ENCODE measurements at regions not wholly inside any gene's neighbourhood (a gene's known extent, or its start where the extent isn't known, plus 50 kb on each side); places are given as distances from the start of the nearest gene placed in this dataset.
A peak's percentile ranks its signal among the peaks of the same experiment; 100 is the strongest.
"Not testable (repeated sequence)": the region's sequence is repeated elsewhere in the genome, so short reads cannot be mapped to it uniquely, and the experiment has no call there.

GRCh38 chr11:82533628-82534327 lies 199.9 kb downstream of the FAM181B start:
- no peak for DNase-seq (ENCODE audit: low spot score)

GRCh38 chr11:82529936-82530335 lies 203.7 kb downstream of the FAM181B start:
- DNase-seq (ENCODE audit: low spot score), result no peak

DNA sequence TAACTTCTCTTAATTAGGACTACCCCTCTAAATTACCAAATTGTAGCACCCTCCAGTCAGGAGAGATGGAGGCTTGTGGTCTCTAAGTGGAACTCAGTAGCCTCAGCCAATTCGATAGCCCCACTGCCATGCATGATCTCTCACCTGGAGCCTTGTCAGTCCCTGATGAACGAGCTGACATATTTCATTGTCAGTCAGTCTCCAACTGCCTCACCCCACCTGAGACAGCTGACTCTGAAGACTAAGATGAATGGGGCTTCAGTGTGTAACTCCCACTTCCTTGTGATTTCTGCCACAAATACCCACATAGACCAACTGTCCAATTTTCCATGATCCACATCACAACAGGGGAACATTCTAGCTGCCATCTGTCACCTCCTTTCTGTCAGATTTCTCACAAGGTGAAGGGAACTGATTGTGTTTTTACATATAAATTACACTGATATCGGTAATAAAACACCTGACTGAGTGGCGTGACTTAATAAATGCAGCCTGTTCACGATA lies 206.5 kb downstream of the FAM181B start:
- no peak for DNase-seq (ENCODE audit: low spot score)

DNA sequence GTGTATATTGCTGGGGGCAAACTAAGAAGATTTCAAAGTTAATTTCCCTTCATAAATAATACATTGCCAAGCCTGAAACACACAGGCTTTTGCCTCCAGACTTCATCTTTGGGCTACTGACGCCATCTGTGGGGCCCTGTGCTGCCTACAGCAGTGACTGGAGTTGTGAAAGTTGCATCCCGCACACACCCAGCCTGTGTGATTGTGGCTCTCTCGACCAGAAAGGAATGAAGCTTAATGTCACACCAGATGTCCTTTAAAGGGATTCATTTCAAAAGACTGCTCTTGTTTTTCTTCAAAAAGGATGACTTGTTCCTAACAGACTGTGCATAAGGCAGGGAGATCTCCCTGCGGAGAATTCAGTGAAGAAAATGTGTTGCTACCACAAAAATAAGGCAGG lies 210.5 kb downstream of the FAM181B start:
- DNase-seq (ENCODE audit: low spot score), result no peak

GRCh38 chr11:82521427-82521826 lies 212.2 kb downstream of the FAM181B start:
- no peak for DNase-seq (ENCODE audit: low spot score)

- no peak for DNase-seq (ENCODE audit: low spot score)
Measured at GRCh38 chr11:82507288-82507687, 226.4 kb downstream of the FAM181B start.

- no peak for DNase-seq (ENCODE audit: low spot score)
Measured at GRCh38 chr11:82505379-82505778, 228.3 kb downstream of the FAM181B start.

DNA sequence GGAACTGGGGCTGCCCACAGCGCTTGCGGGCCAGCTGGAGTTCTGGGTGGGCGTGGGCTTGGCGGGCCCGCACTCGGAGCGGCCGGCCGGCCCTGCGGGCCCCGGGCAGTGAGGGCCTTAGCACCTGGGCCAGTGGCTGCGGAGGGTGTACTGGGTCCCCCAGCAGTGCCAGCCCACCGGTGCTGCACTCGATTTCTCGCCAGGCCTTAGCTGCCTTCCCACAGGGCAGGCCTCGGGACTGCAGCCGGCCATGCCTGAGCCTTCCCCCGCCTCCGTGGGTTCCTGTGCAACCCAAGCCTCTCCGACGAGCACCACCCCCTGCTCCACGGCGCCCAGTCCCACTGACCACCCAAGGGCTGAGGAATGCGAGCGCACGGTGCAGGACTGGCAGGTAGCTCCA lies 232.5 kb downstream of the FAM181B start:
- not testable (repeated sequence) for DNase-seq (ENCODE audit: low spot score)

DNA sequence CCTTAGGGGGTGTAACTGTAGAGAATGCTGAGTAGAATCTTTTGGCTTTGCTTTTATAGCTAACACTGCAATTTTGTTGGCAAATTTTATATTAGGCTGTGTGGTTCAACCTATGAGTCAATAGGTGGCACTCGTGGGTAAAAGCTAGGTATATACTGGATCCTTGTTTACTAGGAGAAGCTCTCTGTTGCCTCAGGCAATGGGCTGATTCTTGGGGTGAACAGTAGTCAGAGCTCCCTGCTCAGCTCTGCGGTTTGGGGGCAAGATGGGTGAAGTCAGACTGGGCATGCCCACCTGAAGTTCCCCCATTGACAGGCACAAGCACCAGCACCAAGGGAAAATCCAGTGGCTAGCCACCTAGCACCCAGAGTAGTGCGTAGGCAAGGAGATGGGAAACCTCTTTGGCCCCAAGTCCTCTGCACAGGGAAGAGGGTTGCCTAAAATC lies 238.7 kb downstream of the FAM181B start:
- no peak for DNase-seq (ENCODE audit: low spot score)

DNA sequence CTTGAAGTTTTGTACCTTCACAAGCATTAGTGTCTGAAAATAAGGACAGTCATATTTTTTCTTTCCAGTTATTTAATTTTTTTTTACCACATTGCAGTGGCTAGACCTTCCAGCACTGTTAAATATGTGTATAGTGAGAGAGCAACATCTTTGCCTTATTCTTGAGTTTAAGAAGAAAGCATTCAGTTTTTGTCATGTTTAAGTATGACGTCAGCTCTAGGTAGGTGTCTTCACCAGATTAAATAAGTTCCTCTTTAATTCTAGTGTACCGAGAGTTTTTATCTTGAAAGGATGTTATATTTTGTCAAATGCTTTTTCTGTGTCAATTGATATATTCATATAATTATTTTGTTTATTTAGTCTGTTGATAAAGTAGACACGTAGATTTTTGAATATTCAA lies 258.8 kb downstream of the FAM181B start:
- no peak for DNase-seq (ENCODE audit: low spot score)

- peak; percentile 0 for DNase-seq (ENCODE audit: low spot score)
Measured at GRCh38 chr11:82465481-82465880, 268.2 kb downstream of the FAM181B start.

DNA sequence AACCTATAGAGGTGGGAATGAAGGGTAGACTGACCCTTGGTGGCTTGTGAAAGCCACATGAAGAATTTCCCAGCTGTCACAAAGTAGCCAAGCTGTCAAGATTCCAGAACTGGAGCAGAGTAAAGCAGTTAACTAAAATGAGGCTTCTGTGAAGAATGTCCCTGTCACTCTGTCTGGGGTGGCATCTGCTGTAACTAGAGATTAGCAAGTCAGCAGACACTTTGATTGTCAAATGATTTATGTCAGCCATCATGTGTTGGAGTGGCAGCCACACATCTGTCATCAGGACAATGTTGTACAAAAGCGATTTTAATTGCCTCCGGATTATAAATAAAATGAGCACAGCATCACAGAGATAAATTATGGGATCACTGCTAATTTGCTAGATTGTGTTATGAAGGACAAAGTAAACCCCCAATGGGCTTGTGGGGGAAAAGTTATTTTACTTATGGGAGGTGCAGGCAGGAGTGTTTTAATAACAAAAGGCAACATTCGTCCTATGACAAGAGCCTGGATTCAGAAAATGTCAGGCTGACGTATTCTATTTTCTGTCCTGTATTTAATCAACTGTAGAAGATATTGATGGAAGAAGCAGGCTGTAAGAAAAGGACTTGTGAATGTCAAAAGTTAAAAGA lies 270.9 kb downstream of the FAM181B start:
- DNase-seq (ENCODE audit: low spot score), result no peak

- no peak for DNase-seq (ENCODE audit: low spot score)
Measured at GRCh38 chr11:82458761-82459160, 274.9 kb downstream of the FAM181B start.

DNA sequence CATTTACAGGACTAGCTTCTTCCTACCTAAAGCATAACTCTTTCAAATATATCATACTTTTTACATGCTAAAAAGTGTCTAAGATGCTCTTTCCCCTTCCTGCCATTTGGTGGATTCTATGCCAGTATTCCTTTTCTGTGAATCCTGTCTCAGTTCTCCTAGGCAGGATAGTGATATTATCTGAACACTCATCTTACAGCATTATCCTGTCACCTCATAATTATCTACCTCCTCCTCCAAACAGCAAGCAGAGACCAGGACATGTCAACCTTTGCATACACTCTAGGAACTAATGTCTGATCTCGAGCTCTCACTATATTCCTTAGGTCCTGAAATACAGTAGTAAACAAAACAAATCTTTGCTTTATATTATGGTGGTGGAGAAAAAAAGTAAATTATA lies 275.5 kb downstream of the FAM181B start:
- no peak for DNase-seq (ENCODE audit: low spot score)

GRCh38 chr11:82450996-82451395 lies 282.7 kb downstream of the FAM181B start:
- no peak for DNase-seq (ENCODE audit: low spot score)

- DNase-seq (ENCODE audit: low spot score), result no peak
Measured at GRCh38 chr11:82406611-82407010, 327.1 kb downstream of the FAM181B start.

- no peak for DNase-seq (ENCODE audit: low spot score)
Measured at GRCh38 chr11:82405421-82405820, 328.2 kb downstream of the FAM181B start.

- DNase-seq (ENCODE audit: low spot score), result no peak
Measured at GRCh38 chr11:82404981-82405380, 328.7 kb downstream of the FAM181B start.

DNA sequence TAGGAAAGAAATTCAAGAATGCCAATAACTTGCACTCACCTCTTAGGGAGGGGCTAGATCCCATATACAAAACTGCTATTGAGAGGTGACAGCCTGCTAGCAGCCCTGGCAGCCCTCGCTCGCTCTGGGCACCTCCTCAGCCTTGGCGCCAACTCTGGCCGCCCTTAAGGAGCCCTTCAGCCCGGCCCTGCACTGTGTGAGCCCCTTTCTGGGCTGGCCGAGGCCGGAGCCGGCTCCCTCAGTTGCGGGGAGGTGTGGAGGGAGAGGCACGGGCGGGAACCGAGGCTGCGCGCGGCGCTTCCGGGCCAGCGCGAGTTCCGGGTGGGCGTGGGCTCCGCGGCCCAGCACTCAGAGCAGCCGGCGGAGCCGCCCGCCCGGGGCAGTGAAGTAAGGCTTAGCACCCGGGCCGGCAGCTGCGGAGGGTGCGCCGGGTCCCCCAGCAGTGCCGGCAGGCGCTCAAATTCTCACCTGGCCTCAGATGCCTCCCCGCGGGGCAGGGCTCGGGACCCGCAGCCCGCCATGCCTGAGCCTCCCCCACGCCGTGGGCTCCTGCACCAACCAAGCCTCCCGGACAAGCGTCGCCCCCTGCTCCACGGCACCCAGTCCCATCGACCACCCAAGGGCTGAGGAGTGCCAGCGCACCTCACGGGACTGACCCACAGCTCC lies 329.9 kb downstream of the FAM181B start:
- no peak for DNase-seq (ENCODE audit: low spot score)

DNA sequence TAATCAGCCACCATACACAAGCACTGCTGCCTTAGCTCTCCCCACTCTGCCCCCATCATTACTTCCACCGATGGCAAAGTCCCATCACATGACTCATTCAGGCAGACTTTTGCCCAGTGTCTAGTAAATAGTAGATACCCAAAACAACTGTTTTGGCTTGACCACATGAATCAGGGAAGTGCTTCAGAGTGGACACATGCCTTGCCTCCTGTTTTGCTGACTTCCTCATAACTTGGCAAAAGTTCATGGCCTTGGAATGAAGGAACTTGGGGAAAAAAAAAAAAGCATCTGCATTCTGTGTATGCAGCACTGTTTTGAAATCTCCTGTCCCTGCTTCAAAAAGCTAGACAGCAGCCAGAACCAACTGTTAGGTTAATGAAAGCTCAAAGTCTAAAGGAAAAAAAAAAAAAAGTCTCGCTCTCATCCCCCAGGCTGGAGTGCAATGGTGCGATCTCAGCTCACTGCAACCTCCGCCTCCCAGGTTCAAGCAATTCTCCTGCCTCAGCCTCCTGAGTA lies 335.3 kb downstream of the FAM181B start:
- DNase-seq (ENCODE audit: low spot score), result no peak

- not testable (repeated sequence) for DNase-seq (ENCODE audit: low spot score)
Measured at GRCh38 chr11:82396639-82397038, 337.0 kb downstream of the FAM181B start.

GRCh38 chr11:82384308-82384707 lies 349.4 kb downstream of the FAM181B start:
- no peak for DNase-seq (ENCODE audit: low spot score)
